D341Med (cell line): ENCODE measurements at regions not wholly inside any gene's neighbourhood (a gene's known extent, or its start where the extent isn't known, plus 50 kb on each side); places are given as distances from the start of the nearest gene placed in this dataset.
"Not testable (repeated sequence)": the region's sequence is repeated elsewhere in the genome, so short reads cannot be mapped to it uniquely, and the experiment has no call there.

Source experiments
- DNase-seq: peaks from one replicate; pipeline ENCODE4 v3.0.0; 2012; ENCODE audit warnings: low spot score

GRCh38 chr6:17012421-17013225 is 89.2 kb upstream of the STMND1 start:
- DNase-seq: no peak

- no peak for DNase-seq
Observed at GRCh38 chr6:17011985-17012384, 89.9 kb upstream of the STMND1 start.

- no peak for DNase-seq
Observed at GRCh38 chr6:17007749-17008148, 94.1 kb upstream of the STMND1 start.

- no peak for DNase-seq
Observed at GRCh38 chr6:17006543-17006942, 95.3 kb upstream of the STMND1 start.

GRCh38 chr6:17004269-17004668 is 97.6 kb upstream of the STMND1 start:
- DNase-seq: no peak

- DNase-seq: no peak
Observed at GRCh38 chr6:17002123-17002522, 99.7 kb upstream of the STMND1 start.

- DNase-seq: no peak
Observed at GRCh38 chr6:17001188-17001587, 100.7 kb upstream of the STMND1 start.

- DNase-seq: no peak
Observed at GRCh38 chr6:16999491-17000436, 102.1 kb upstream of the STMND1 start.

GRCh38 chr6:16998461-16998860 is 103.4 kb upstream of the STMND1 start:
- DNase-seq: no peak

- no peak for DNase-seq
Observed at GRCh38 chr6:16995511-16996250, 106.2 kb upstream of the STMND1 start.

- DNase-seq: no peak
Observed at GRCh38 chr6:16993396-16993795, 108.5 kb upstream of the STMND1 start.

GRCh38 chr6:16991981-16992629 is 109.7 kb upstream of the STMND1 start:
- no peak for DNase-seq

GRCh38 chr6:16989976-16990375 is 111.9 kb upstream of the STMND1 start:
- not testable (repeated sequence) for DNase-seq

GRCh38 chr6:16989382-16989781 is 112.5 kb upstream of the STMND1 start:
- no peak for DNase-seq

GRCh38 chr6:16987996-16988395 is 113.9 kb upstream of the STMND1 start:
- DNase-seq: no peak

GRCh38 chr6:16985513-16986284 is 116.2 kb upstream of the STMND1 start:
- DNase-seq: no peak

GRCh38 chr6:16982807-16983206 is 119.0 kb upstream of the STMND1 start:
- no peak for DNase-seq

- DNase-seq: no peak
Observed at GRCh38 chr6:16979677-16980370, 122.0 kb upstream of the STMND1 start.

- no peak for DNase-seq
Observed at GRCh38 chr6:16978686-16979085, 123.2 kb upstream of the STMND1 start.

GRCh38 chr6:16976385-16977183 is 125.3 kb upstream of the STMND1 start:
- no peak for DNase-seq
